ENCODE measurements at regions not wholly inside any gene's neighbourhood (a gene's known extent, or its start where the extent isn't known, plus 50 kb on each side); places are given as distances from the start of the nearest gene placed in this dataset.

GRCh38 chr3:112744106-112744505, 102.6 kb downstream of the CD200R1L start:
- no peak overlapping the region for H3K27ac ChIP-seq
- no peak for TF ChIP-seq ZFX (IDR thresholded peaks at IDR 0.05; ENCODE audit: borderline replicate concordance)
- no peak for TF ChIP-seq CTCF (IDR thresholded peaks at IDR 0.05)

GRCh38 chr3:112742934-112743333, 102.0 kb upstream of the CCDC80 start:
- no peak overlapping the region for H3K27ac ChIP-seq
- no peak for TF ChIP-seq ZFX (IDR thresholded peaks at IDR 0.05; ENCODE audit: borderline replicate concordance)
- TF ChIP-seq CTCF (IDR thresholded peaks at IDR 0.05), result no peak

- no peak overlapping the region for H3K27ac ChIP-seq
- no peak for TF ChIP-seq CTCF (IDR thresholded peaks at IDR 0.05)
- no peak for TF ChIP-seq ZFX (IDR thresholded peaks at IDR 0.05; ENCODE audit: borderline replicate concordance)
Measured at GRCh38 chr3:112741983-112742382, 101.0 kb upstream of the CCDC80 start.

GRCh38 chr3:112740835-112741234, 99.9 kb upstream of the CCDC80 start:
- H3K27ac ChIP-seq, result no peak overlapping the region
- TF ChIP-seq ZFX (IDR thresholded peaks at IDR 0.05; ENCODE audit: borderline replicate concordance), result no peak
- no peak for TF ChIP-seq CTCF (IDR thresholded peaks at IDR 0.05)

- no peak overlapping the region for H3K27ac ChIP-seq
- TF ChIP-seq ZFX (IDR thresholded peaks at IDR 0.05; ENCODE audit: borderline replicate concordance) (no peak), CTCF (IDR thresholded peaks at IDR 0.05) (no peak)
Measured at GRCh38 chr3:112739252-112739965, 98.5 kb upstream of the CCDC80 start.

- H3K27ac ChIP-seq, result no peak overlapping the region
- no peak for TF ChIP-seq ZFX (IDR thresholded peaks at IDR 0.05; ENCODE audit: borderline replicate concordance)
- TF ChIP-seq CTCF (IDR thresholded peaks at IDR 0.05), result no peak
Measured at GRCh38 chr3:112738366-112738765, 97.4 kb upstream of the CCDC80 start.

GRCh38 chr3:112736805-112737566, 96.0 kb upstream of the CCDC80 start:
- no peak for TF ChIP-seq CTCF (IDR thresholded peaks at IDR 0.05)
- TF ChIP-seq ZFX (IDR thresholded peaks at IDR 0.05; ENCODE audit: borderline replicate concordance), result no peak

More at GRCh38 chr3:112736805-112737566, 96.0 kb upstream of the CCDC80 start:
- H3K27ac ChIP-seq, result no peak overlapping the region

All from 22Rv1 (cell line).